GM21423 (cell line): ENCODE measurements at regions not wholly inside any gene's neighbourhood (a gene's known extent, or its start where the extent isn't known, plus 50 kb on each side); places are given as distances from the start of the nearest gene placed in this dataset.
"Not testable (repeated sequence)": the region's sequence is repeated elsewhere in the genome, so short reads cannot be mapped to it uniquely, and the experiment has no call there.

ENCODE experiments used
- ATAC-seq: cut with Tn5 transposase; IDR thresholded peaks from one replicate; pipeline ENCODE4 v1.9.1; 2021; ENCODE audit warnings: mild to moderate bottlenecking, moderate library complexity; ENCODE audit not compliant: unreplicated experiment

DNA sequence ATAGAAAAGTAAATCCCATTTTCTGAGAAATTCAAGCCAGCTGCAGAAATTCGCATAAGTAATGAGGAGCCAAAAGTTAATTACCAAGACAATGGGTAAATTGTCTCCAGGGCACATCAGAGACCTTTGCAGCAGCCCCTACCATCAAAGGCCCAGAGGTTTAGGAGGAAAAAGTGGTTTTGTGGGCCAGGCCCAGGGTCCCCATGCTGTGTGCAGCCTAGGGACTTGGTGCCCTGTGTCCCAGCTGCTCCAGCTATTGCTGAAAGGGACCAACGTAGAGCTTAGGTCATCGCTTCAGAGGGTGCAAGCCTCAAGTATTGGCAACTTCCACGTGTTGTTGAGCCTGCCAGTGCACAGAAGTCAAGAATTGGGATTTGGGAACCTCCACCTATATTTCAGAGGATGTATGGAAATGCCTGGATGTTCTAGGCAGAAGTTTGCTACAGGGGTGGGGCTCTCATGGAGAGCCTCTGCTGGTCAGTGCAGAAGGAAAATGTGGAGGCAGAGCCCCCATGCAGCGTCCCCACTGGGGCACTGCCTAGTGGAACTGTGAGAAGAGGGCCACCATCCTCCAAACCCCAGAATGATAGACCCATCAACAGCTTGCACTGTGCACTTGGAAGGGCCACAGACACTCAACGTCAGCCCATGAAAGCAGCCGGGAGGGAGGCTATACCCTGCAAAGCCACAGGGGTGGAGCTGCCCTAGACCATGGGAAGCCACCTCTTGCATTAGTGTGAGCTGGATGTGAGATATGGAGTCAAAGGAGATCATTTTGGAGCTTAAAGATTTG, 731.3 kb upstream of the GRAMD2B start:
- ATAC-seq = not testable (repeated sequence)

DNA sequence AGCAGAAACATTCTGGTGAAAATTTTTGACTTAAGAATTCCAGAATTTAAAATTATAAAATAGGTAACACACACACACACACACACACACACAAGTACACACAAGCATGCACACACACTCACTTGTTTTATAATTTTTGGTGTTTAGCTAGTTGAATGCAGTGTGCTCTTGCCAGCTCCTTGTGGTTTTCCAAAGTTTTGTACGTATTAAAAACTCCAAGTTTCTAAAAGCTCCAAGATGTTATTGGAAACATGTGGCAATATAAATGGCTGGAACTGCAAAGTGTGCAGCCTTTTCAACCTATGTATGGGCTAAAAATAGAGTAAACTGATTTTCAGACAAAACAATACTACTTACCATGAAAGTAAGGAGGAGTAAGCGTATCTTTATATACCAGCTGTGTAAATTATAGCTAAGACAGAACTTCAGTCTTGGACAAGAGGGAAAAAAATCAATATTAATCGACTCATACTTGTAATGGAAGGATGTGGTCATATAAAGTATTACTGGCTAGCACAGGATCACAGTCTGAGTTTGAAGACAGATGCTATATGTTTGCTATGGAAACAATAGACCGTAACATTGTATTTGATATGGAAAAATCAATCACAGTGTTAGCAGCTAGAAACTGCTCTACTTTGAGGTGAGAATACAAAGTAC, 727.1 kb upstream of the GRAMD2B start:
- no peak for ATAC-seq

DNA sequence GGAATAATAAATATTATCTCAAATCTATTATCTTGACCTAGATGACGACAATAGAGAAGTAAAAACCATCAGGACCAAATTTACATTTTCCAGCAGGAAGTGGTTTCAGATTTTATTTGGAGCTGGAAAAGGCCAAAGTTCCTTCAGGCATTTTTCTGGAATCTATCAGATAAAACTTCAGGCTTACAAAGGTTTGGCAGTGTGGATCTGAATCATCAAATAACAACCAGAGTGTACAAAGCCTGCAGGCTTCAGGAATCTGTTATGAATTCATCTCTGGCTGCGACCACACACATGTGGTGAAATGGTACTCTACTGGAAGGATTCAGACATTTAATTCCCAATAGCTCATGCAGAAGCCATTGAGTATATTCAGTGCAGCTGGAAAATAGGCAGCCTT, 726.4 kb upstream of the GRAMD2B start:
- ATAC-seq = no peak

DNA sequence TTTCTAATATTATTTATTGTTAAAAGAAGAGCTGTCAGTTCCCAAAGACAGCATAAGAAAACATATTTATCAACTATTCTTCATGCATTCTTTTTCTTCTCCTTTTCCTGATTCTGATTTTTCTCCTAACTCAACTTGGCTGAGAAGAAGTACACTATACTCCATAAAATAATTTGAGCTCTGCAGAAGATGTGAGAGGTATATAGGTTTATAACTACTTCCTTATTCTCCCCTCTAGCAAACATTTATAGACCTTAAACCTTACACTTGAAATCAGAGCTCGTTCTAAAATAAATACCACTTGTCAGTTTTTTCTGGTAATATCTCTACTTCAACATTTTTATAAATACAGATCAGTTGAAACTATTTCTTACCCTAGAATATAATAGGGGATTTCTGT, 724.8 kb upstream of the GRAMD2B start:
- ATAC-seq = no peak

DNA sequence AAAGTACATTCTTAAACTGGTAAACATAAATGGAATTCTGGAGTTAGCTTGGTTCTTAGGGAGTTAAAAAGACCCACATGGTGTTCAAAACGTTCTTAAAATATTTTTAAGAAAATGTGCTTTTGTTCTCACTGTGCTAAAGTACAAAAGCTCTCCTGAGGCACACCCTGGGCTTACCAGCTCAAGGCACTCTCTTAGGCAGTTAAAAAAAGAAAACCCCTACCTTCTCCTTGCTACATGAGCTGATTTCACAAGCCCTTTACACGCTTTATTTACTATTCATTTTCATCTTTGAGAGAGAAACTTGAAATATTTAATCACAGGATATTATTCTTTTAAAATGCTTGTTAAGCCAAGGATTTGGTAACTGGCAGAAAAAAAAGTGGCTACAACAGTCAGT, 723.3 kb upstream of the GRAMD2B start:
- no peak for ATAC-seq

DNA sequence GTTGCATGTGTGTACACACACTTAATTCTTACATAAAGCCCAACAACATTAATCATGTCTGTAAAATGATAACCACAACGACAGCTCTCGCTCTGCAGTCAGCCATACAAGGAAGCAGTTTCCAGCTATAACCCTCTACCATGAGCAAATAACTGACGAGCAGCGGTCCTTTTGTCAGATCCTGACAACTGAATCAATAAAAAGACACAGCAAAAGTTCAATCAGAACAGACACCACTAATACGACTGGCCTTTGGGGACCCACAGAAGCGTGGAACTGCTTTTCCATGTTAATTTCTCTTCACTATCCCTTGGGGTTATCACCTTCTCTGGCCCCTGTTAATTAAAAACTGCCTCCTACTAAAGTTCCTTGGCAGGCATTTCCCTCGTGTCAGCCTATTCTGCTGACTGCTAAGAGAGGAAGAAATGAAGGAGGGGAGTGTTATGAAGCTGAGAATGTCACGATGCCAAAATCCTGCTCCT, 722.8 kb upstream of the GRAMD2B start:
- no peak for ATAC-seq

DNA sequence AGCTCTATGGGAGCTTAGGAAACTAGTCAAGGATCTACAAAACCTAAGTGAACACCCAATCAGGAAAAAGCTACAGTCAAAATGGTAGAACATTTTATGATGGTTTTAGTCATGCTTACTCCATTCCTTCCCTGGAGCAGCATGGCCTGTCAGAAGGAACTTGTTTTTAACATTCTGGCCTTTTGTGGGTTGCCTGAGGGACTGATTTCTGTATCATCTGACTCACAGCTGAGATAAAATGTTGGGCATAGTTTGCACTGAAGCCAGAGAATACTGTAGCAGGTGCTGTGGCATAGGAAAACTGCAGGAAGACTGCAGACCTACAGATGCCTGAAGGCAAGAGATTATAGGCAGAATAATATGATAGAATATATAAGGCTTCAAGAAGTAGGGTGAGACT, 719.6 kb upstream of the GRAMD2B start:
- no peak for ATAC-seq

DNA sequence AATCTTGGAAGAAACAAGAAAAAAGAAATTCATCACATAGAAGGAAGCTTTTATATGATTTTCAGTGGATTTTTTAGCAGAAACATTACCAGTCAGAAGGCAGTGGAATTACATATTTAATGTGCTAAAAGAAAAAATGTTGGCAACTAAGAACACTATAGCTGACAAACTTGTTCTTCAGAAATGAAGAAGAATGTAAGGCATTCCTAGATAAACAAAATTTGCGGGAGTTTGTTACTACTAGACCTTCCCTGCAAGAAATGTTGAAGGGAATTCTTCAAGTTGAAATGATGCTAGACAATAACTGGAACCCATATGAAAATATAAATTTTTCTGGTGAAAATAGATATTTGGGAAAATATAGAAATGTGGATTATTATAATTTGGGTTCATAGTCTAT, 718.3 kb upstream of the GRAMD2B start:
- ATAC-seq = no peak

DNA sequence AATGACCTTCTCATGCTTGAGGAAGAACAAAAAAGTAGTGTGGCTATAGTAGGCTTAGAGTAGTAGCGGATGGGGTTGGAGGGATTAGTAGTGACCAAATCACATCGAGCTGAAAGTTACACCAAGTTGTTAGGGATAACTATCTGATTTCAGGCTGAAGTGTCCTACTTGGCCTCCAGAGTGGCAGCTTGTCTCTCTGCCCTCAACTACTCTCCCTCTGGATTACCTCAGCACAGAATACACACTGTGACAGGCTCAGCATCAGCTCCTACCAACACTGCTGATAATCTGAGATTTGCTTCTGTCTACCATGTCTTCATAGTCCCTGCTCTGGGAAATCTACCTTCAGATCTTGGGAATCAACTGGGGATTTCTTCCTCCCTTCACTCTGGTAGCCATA, 714.6 kb upstream of the GRAMD2B start:
- no peak for ATAC-seq

DNA sequence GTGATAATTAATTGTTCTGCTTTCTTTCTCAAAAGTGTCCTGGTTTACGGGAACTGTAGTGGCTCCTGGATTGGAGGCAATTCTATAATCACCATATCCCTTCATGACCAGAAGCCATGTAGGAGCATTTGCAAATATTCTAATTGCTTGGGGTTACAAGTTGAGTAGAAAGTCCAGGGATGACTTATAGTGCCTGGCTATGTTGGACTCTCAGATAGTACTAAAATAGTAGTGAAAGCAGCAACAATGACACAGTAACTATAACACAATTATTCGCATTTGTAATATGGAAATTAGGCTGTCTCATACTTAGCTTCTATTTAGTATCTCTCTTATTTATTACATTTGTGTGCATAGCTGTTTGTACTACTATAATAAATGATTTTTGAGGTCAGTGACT, 712.5 kb upstream of the GRAMD2B start:
- no peak for ATAC-seq

DNA sequence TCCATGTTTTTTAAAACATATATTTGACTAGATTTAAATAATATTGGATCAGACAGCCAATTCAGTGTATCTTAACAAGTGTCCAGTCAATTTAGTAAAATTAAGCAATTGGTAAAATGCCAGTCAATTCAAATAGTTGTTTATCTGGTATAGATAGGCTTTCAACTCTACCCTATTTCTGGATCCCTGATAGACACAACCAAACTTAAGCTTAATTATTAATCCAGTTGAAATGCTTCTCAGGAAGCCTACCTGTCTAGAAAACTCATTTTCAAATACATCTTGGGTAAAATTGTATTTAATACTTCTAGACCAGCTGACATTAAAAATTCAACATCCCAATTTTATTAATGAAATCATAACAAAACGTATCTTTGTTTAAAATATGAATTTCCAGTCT, 710.8 kb upstream of the GRAMD2B start:
- ATAC-seq = no peak

DNA sequence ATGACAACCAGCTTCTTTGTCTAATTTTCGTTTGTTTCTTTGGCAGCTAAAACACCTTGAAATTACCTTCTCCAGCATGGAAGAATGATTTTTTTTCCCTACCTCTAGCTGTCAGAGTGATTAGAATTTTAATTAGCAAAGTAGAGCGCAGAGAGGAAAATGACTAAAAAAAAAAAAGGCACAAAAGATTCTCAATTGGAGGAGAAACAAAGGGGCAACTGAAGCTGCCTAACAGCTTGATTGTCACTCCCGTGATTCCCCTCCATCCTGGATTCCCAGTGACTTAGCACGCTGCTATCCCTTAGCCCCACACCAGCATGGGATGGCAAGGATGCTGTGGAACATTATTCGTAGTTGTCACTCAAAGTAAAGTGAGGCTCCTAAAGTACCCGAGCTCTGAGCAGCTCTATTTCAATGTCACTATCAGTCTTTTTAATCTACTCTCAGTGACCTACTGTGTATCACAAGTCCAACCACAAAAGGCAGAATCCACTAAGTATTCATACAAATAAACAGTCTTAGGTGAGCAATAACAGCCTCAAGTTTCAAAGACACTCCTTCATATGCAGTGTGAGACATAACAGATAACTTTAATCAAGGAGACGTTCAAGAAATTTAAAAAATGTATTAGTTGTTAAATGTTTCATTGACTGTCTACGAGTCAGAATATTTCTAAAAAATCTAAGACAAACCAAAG, 710.0 kb upstream of the GRAMD2B start:
- ATAC-seq = no peak

DNA sequence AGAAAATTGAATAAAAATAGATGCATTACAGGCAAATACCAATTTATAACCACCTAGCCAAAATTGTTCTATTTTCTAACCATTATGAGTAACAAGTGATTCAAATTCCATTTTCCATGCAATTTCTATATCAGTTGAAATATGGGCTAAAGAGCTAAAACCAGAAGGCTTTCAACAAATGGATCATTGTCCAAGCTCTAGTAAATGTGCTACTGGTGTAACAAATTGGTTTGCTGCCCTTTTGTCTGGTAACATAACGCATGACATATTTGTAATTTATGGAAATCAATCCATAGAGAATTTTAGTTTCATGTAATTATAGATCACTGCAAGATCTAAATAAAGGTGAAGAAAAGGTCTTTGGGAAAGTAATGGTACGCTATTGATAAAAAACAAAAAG, 708.0 kb upstream of the GRAMD2B start:
- no peak for ATAC-seq

DNA sequence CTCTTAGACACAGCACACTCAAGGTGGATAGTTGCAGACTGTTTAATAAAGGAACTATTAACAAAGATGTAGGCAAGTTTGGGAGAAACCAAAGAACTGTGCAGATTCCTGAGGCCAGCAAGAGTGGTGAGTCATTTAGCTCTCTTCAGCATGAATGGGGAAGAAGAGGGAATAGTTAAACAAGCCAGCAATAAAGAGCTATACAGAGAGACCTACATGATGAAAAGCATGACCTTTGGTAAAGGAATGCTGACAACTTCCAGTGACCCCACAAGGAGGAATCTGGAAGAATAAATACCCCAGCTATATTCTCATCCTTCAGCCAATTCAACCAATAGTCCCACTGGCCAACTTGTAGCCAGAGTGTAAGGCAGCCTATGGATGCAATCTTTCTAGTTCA, 706.0 kb upstream of the GRAMD2B start:
- ATAC-seq = no peak

DNA sequence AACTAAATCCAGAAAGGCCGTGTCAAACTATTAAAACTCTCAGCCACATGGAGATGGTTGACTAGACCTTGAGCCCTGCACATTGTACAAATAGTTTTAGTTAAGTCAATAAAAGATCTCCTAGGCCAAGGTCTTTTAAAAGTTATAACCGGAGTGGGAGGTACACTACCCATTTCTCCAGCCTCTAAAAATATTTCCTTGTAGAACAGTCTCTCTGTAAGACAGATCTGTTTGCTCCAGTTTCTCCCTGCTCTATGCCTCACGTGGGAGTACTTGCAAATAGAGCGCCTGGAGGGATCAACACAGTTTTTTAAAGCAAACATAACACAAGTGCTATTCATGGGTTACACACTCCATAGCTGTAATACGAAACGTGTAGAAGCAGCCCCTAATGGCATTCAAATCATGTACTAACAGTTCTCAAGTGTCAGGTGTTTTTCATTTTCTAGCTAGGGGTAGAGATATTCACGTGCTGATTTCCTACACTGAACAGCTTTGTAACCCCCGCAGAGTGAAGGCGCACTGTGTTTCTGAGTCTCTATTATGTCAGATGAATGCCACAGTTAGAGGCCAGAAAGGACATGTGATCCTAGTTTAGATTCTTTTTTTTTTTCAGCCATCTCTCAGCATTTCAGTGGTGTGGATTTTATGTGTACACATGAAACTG, 703.4 kb upstream of the GRAMD2B start:
- no peak for ATAC-seq

DNA sequence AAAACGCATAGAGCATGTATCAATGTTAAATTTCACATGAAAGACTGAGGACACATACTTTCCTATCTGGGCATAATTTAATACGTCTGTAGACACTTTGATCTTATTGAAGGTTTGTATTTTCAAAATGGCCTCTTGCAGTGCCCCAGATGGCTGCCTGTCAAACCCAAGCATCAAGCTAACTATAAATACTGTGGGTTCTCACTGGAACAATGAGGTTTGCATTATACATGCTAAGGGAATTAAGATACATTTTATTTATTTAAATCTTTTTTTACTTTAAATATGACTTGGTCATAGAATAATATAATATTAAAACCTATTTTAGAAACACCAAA, 702.9 kb upstream of the GRAMD2B start:
- ATAC-seq = no peak

DNA sequence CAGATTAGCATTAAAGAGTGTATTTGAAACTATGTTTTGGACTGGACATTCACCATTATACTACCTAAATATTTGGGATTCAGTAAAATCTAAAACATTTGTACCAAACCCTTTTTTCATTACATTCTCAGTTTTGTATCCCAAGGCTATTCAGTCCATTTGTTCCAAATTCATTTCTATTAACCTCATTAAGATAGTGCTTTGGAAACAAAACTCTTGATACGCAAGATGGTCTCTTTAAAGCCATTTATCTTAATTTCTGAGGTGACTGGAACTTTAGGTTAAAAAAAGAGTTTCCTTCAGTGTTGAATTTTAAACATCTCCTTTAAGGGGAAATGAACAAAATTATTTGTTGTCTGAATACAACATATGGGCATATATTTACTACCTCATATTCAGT, 702.5 kb upstream of the GRAMD2B start:
- no peak for ATAC-seq

DNA sequence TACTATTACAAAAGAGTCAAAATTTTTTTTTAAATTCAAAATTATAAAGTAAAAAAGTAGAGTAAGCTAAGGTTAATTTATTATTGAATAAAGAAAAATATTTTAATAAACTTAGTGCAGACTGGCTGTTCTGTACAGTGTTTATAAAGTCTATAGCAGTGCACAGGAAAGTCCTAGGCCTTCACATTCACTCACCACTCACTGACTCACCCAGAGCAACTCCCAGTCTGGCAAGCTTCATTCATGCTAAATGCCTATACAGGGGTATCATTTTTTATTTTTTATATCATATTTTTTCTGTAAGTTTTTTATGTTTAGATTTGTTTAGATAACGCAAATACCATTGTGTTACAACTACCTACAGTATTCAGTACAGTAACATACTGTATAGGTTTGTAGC, 700.7 kb upstream of the GRAMD2B start:
- no peak for ATAC-seq

DNA sequence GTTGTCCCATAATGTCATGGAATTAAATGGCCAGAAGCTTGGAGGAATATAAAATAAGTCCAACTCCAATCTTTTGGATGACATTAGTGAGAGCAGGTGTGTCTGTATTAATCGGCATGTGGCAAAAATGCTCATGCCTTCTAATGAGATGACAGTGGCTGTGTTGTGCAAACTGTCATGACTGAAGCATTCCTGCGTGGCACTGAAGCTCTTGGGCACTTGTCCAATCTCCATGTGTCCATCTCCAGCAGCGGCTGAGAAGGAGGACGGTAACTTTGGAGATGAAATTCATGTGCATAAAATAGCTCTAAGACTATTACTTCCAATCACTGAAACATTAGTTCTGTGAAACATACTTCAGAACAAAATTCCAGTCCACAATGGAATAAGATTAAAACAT, 697.5 kb upstream of the GRAMD2B start:
- no peak for ATAC-seq

DNA sequence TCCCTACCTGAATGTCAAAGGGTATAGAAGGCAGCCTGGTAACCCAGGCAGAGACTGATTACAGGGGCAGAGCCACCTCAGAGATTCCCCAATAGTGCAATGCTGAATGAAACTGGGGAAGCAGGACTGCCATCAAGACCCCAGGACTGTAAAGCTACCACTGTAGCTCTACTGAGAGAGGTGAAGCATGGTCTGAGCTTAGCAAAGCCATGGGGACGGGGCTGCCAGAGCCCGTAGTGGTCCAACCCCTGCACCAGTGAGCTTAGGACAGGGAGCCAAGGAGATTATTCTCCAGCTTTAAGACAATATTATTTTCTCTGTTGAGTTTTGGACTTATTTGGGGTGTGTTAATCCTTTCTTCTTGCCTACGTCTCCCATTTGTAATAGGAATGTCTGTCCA, 679.3 kb upstream of the GRAMD2B start:
- no peak for ATAC-seq

DNA sequence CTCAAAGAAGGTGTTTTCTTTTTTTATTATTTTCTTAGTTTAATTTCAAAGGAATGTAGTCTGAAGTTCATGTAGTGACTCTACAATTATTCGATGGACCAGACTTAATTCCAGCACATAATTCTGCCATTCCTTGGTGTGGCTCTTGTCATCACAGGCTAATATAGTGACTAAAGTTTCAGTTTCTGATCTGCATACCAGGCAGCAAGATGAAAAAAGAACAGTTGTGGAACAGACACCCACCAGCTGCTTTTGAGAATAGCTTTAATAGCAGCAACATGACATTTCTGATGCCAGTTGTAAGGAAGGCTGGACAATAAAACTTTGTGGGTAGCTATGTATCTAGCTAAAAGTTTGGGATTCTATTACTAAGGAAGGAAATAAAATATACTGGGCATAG, 676.3 kb upstream of the GRAMD2B start:
- ATAC-seq = no peak
